HG03521 (cell line): ENCODE measurements at regions not wholly inside any gene's neighbourhood (a gene's known extent, or its start where the extent isn't known, plus 50 kb on each side); places are given as distances from the start of the nearest gene placed in this dataset.
"Not testable (repeated sequence)": the region's sequence is repeated elsewhere in the genome, so short reads cannot be mapped to it uniquely, and the experiment has no call there.

Experiments
- ATAC-seq: cut with Tn5 transposase; IDR thresholded peaks from one replicate; pipeline ENCODE4 v1.9.1; 2021; ENCODE audit warnings: mild to moderate bottlenecking, moderate library complexity; ENCODE audit not compliant: unreplicated experiment

- no peak for ATAC-seq
Measured at GRCh38 chr21:15422783-15423182, 307.0 kb upstream of the USP25 start.

GRCh38 chr21:15423676-15424445 is 305.9 kb upstream of the USP25 start:
- ATAC-seq: no peak

- ATAC-seq: no peak
Measured at GRCh38 chr21:15425049-15425448, 304.7 kb upstream of the USP25 start.

GRCh38 chr21:15430023-15430422 is 299.8 kb upstream of the USP25 start:
- ATAC-seq: no peak

- no peak for ATAC-seq
Measured at GRCh38 chr21:15430577-15430976, 299.2 kb upstream of the USP25 start.

- ATAC-seq: no peak
Measured at GRCh38 chr21:15431053-15431452, 298.7 kb upstream of the USP25 start.

- no peak for ATAC-seq
Measured at GRCh38 chr21:15433091-15433490, 296.7 kb upstream of the USP25 start.

- ATAC-seq: no peak
Measured at GRCh38 chr21:15434163-15434905, 295.4 kb upstream of the USP25 start.

- ATAC-seq: no peak
Measured at GRCh38 chr21:15436031-15436430, 293.8 kb upstream of the USP25 start.

GRCh38 chr21:15437883-15438282 is 291.9 kb upstream of the USP25 start:
- peak; percentile 86 for ATAC-seq

GRCh38 chr21:15439726-15440125 is 290.1 kb upstream of the USP25 start:
- ATAC-seq: no peak

GRCh38 chr21:15441060-15441493 is 288.7 kb upstream of the USP25 start:
- ATAC-seq: no peak

- no peak for ATAC-seq
Measured at GRCh38 chr21:15441992-15442391, 287.8 kb upstream of the USP25 start.

- no peak for ATAC-seq
Measured at GRCh38 chr21:15442743-15443469, 286.9 kb upstream of the USP25 start.

- no peak for ATAC-seq
Measured at GRCh38 chr21:15443740-15444117, 286.1 kb upstream of the USP25 start.

GRCh38 chr21:15444118-15444960 is 285.4 kb upstream of the USP25 start:
- no peak for ATAC-seq

GRCh38 chr21:15445327-15445726 is 284.5 kb upstream of the USP25 start:
- ATAC-seq: peak; percentile 70

GRCh38 chr21:15446223-15446622 is 283.6 kb upstream of the USP25 start:
- ATAC-seq: no peak

GRCh38 chr21:15449556-15449955 is 280.2 kb upstream of the USP25 start:
- ATAC-seq: no peak

- no peak for ATAC-seq
Measured at GRCh38 chr21:15453261-15453660, 276.5 kb upstream of the USP25 start.

- ATAC-seq: not testable (repeated sequence)
Measured at GRCh38 chr21:15453785-15454184, 276.0 kb upstream of the USP25 start.
